H1 (cell line): ENCODE measurements at regions not wholly inside any gene's neighbourhood (a gene's known extent, or its start where the extent isn't known, plus 50 kb on each side); places are given as distances from the start of the nearest gene placed in this dataset.

Source experiments
- HDAC6 ChIP-seq: IDR thresholded peaks from one replicate; pipeline ENCODE4 v1.7.1; 2012; ENCODE audit warnings: low read depth, mild to moderate bottlenecking, inconsistent platforms, low read length, moderate library complexity
- PHF8 ChIP-seq: fragments of 200-600 bp; sonication (generic); conservative IDR thresholded peaks from 2 replicates; pipeline ENCODE4 v1.7.1; 2012; ENCODE audit warnings: low read depth, mild to moderate bottlenecking, inconsistent platforms, low read length, moderate library complexity
- TF ChIP-seq, protein P1 (sequence below): IDR thresholded peaks from 2 replicates; pipeline ENCODE4 v1.6.1; 2011; ENCODE audit warnings: low read length, improper control_type of control experiment
- TF ChIP-seq, protein P2 (sequence below): IDR thresholded peaks from 2 replicates; pipeline ENCODE4 v1.6.1; 2012; ENCODE audit warnings: inconsistent platforms

DNA sequence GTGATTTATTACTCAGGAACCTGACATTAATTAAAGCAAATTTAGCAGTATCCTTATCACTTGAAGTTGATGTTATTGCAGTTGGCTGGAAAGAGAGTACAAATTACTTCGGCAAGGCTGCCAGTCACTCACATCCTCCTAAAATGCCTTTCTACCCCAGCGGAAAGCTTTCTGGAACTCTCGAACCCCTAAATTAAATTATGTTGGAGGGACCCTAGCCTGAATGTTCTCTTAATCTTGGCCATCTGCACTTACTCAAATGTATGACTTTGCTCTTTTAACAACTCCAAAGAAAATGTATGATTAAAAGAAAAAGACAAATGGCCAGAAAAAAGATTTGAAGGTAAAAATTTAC lies 242.6 kb upstream of the USP25 start (continued):
- TF ChIP-seq, protein P1, sequence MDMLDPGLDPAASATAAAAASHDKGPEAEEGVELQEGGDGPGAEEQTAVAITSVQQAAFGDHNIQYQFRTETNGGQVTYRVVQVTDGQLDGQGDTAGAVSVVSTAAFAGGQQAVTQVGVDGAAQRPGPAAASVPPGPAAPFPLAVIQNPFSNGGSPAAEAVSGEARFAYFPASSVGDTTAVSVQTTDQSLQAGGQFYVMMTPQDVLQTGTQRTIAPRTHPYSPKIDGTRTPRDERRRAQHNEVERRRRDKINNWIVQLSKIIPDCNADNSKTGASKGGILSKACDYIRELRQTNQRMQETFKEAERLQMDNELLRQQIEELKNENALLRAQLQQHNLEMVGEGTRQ, result no peak
- TF ChIP-seq PHF8 (no peak), HDAC6 (no peak)
- TF ChIP-seq, protein P2, sequence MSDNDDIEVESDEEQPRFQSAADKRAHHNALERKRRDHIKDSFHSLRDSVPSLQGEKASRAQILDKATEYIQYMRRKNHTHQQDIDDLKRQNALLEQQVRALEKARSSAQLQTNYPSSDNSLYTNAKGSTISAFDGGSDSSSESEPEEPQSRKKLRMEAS, result no peak
